ENCODE measurements at regions not wholly inside any gene's neighbourhood (a gene's known extent, or its start where the extent isn't known, plus 50 kb on each side); places are given as distances from the start of the nearest gene placed in this dataset.

GRCh38 chr12:124704619-124705018 is 137.2 kb upstream of the NCOR2 start:
- no peak overlapping the region for H3K27ac ChIP-seq (replicated peaks)

GRCh38 chr12:124703856-124704255 is 136.4 kb upstream of the NCOR2 start:
- peak in 1 of 2 experiments; percentile 83 for DNase-seq (ENCODE audit: low read depth in 1 of 2, low spot score in 1 of 2)
- H3K27me3 ChIP-seq (ENCODE audit: insufficient read depth, poor library complexity, severe bottlenecking) = no peaks in the 10 kb centered on the region
- peak overlapping the region; percentile 15; the same call in 1 of the 2 replicates for H3K27ac ChIP-seq (replicated peaks)
- H3K4me3 ChIP-seq (replicated peaks; ENCODE audit: insufficient read depth, low read length) = no peak overlapping the region
- TF ChIP-seq SPI1 (IDR thresholded peaks at IDR 0.05; ENCODE audit: borderline replicate concordance, low read depth) (no peak), POLR2AphosphoS5 (IDR thresholded peaks at IDR 0.05; ENCODE audit: low read depth) (peak; percentile 20; the same call in 1 of the 2 replicates)

More at GRCh38 chr12:124704619-124705018, 137.2 kb upstream of the NCOR2 start:
- TF ChIP-seq SPI1 (IDR thresholded peaks at IDR 0.05; ENCODE audit: borderline replicate concordance, low read depth) (no peak), POLR2AphosphoS5 (IDR thresholded peaks at IDR 0.05; ENCODE audit: low read depth) (no peak), GABPA (IDR thresholded peaks at IDR 0.05; ENCODE audit: low read depth) (no peak)
- TF ChIP-seq, protein P1, sequence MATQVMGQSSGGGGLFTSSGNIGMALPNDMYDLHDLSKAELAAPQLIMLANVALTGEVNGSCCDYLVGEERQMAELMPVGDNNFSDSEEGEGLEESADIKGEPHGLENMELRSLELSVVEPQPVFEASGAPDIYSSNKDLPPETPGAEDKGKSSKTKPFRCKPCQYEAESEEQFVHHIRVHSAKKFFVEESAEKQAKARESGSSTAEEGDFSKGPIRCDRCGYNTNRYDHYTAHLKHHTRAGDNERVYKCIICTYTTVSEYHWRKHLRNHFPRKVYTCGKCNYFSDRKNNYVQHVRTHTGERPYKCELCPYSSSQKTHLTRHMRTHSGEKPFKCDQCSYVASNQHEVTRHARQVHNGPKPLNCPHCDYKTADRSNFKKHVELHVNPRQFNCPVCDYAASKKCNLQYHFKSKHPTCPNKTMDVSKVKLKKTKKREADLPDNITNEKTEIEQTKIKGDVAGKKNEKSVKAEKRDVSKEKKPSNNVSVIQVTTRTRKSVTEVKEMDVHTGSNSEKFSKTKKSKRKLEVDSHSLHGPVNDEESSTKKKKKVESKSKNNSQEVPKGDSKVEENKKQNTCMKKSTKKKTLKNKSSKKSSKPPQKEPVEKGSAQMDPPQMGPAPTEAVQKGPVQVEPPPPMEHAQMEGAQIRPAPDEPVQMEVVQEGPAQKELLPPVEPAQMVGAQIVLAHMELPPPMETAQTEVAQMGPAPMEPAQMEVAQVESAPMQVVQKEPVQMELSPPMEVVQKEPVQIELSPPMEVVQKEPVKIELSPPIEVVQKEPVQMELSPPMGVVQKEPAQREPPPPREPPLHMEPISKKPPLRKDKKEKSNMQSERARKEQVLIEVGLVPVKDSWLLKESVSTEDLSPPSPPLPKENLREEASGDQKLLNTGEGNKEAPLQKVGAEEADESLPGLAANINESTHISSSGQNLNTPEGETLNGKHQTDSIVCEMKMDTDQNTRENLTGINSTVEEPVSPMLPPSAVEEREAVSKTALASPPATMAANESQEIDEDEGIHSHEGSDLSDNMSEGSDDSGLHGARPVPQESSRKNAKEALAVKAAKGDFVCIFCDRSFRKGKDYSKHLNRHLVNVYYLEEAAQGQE (IDR thresholded peaks at IDR 0.05; ENCODE audit: insufficient replicate concordance, low read depth) = no peak
- TF ChIP-seq, protein P2, sequence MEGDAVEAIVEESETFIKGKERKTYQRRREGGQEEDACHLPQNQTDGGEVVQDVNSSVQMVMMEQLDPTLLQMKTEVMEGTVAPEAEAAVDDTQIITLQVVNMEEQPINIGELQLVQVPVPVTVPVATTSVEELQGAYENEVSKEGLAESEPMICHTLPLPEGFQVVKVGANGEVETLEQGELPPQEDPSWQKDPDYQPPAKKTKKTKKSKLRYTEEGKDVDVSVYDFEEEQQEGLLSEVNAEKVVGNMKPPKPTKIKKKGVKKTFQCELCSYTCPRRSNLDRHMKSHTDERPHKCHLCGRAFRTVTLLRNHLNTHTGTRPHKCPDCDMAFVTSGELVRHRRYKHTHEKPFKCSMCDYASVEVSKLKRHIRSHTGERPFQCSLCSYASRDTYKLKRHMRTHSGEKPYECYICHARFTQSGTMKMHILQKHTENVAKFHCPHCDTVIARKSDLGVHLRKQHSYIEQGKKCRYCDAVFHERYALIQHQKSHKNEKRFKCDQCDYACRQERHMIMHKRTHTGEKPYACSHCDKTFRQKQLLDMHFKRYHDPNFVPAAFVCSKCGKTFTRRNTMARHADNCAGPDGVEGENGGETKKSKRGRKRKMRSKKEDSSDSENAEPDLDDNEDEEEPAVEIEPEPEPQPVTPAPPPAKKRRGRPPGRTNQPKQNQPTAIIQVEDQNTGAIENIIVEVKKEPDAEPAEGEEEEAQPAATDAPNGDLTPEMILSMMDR (IDR thresholded peaks at IDR 0.05; ENCODE audit: insufficient read depth, low read length) = no peak
- Histone ChIP-seq H3K4me3 (replicated peaks; ENCODE audit: insufficient read depth, low read length) (no peak overlapping the region), H3K27me3 (ENCODE audit: insufficient read depth, poor library complexity, severe bottlenecking) (no peaks in the 10 kb centered on the region)
- no peak for DNase-seq (ENCODE audit: low read depth in 1 of 2, low spot score in 1 of 2)

DNA sequence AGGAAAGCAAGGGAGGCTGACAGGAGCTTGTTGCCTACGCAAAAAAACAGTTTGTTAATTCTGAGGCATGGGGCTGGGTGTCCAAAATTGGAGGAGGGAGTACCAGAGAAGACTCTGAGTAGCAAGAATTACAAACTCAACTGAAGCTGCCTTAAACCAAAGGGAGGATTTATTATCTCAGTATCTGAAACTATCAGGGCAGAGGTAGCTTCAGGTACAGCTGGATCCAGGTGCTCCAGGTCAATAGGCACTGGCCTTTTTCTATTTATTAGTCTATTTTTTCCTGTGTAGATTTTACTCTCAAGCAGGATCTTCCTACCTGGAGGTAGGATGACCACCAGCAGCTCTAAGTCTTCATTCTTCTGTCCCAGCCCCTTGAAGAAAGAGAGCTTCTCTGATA is 135.3 kb upstream of the NCOR2 start:
- Histone ChIP-seq H3K27me3 (ENCODE audit: insufficient read depth, poor library complexity, severe bottlenecking) (no peaks in the 10 kb centered on the region), H3K4me3 (replicated peaks; ENCODE audit: insufficient read depth, low read length) (no peak overlapping the region), H3K27ac (replicated peaks) (no peak overlapping the region)
- no peak for DNase-seq (ENCODE audit: low read depth in 1 of 2, low spot score in 1 of 2)
- TF ChIP-seq GABPA (IDR thresholded peaks at IDR 0.05; ENCODE audit: low read depth) = no peak
- no peak for TF ChIP-seq SPI1 (IDR thresholded peaks at IDR 0.05; ENCODE audit: borderline replicate concordance, low read depth)
- TF ChIP-seq, protein P1 (IDR thresholded peaks at IDR 0.05; ENCODE audit: insufficient replicate concordance, low read depth) = no peak
- no peak for TF ChIP-seq POLR2AphosphoS5 (IDR thresholded peaks at IDR 0.05; ENCODE audit: low read depth)
- TF ChIP-seq, protein P2 (IDR thresholded peaks at IDR 0.05; ENCODE audit: insufficient read depth, low read length) = no peak

DNA sequence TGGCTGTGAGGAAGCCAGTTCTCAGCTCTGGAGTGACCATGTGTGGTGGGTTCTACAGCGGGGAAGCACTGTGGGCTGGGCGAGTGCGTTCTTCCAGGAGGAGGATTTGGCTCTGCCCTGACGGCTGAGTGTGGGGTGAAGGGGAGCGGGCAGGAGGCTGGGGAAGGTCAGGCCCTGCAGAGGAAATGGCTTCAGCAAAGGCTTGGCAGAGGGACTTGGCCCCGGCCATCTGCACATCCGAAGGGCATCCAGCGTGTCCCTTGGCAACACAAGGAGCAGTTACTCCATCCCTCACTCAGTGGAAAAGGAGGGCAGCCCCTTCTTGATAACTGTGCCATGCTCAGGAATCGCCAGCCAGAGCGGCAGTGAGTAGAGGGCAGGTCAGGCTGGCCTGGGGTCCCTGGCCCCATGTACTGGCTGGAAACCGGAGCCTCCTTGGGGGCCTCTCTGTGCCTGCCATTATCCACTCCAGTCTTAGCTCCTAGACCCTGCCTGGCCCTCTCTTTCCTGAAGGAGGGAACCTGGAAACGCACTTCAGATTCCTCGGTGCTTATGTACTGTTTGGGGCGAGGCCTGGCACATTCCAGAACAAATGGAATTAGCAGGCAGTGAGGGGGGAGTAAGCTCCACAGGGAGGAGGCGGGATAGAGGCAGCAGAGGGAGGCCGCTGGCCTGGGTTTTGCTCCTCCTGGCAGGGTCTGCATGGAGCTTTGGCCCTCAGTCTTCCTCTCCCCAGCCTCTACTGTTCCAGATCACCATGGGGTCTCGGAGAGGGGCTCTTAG is 133.6 kb upstream of the NCOR2 start:
- Histone ChIP-seq H3K27me3 (ENCODE audit: insufficient read depth, poor library complexity, severe bottlenecking) (no peaks in the 10 kb centered on the region), H3K4me3 (replicated peaks; ENCODE audit: insufficient read depth, low read length) (no peak overlapping the region), H3K27ac (replicated peaks) (no peak overlapping the region)
- no peak for DNase-seq (ENCODE audit: low read depth in 1 of 2, low spot score in 1 of 2)
- TF ChIP-seq POLR2AphosphoS5 (IDR thresholded peaks at IDR 0.05; ENCODE audit: low read depth) (no peak), GABPA (IDR thresholded peaks at IDR 0.05; ENCODE audit: low read depth) (no peak), SPI1 (IDR thresholded peaks at IDR 0.05; ENCODE audit: borderline replicate concordance, low read depth) (no peak)
- TF ChIP-seq, protein P1 (IDR thresholded peaks at IDR 0.05; ENCODE audit: insufficient replicate concordance, low read depth) = no peak
